Endothelial cell (in vitro differentiated cells): ENCODE measurements at regions not wholly inside any gene's neighbourhood (a gene's known extent, or its start where the extent isn't known, plus 50 kb on each side); places are given as distances from the start of the nearest gene placed in this dataset.

Source experiments
- DNase-seq: peaks from one replicate; pipeline ENCODE4 v3.0.0; 2021; ENCODE audit warnings: low spot score
- H3K27ac Mint-ChIP-seq: one replicate; pipeline ENCODE4 v1.8.0; 2021; ENCODE audit warnings: mixed read lengths, inconsistent platforms; ENCODE audit not compliant: unreplicated experiment
- H3K27me3 Mint-ChIP-seq: one replicate; pipeline ENCODE4 v1.8.0; 2021; ENCODE audit warnings: mild to moderate bottlenecking, moderate library complexity, mixed read lengths, inconsistent platforms; ENCODE audit not compliant: unreplicated experiment
- H3K36me3 Mint-ChIP-seq: one replicate; pipeline ENCODE4 v1.8.0; 2021; ENCODE audit warnings: mild to moderate bottlenecking, low read depth, mixed read lengths, inconsistent platforms; ENCODE audit not compliant: unreplicated experiment
- H3K4me1 Mint-ChIP-seq: one replicate; pipeline ENCODE4 v1.8.0; 2021; ENCODE audit warnings: mild to moderate bottlenecking, mixed read lengths, inconsistent platforms; ENCODE audit not compliant: unreplicated experiment
- H3K4me3 Mint-ChIP-seq: one replicate; pipeline ENCODE4 v1.8.0; 2021; ENCODE audit warnings: mild to moderate bottlenecking, mixed read lengths, inconsistent platforms; ENCODE audit not compliant: unreplicated experiment
- H3K9me3 Mint-ChIP-seq: one replicate; pipeline ENCODE4 v1.8.0; 2021; ENCODE audit warnings: mixed read lengths, inconsistent platforms; ENCODE audit not compliant: unreplicated experiment
- TF ChIP-seq, protein P1 (sequence below): fragments of 200-600 bp; sonication (generic); IDR thresholded peaks from one replicate; pipeline ENCODE4 v1.5.0; 2021; ENCODE audit warnings: antibody characterized with exemption; ENCODE audit not compliant: unreplicated experiment

- TF ChIP-seq, protein P1, sequence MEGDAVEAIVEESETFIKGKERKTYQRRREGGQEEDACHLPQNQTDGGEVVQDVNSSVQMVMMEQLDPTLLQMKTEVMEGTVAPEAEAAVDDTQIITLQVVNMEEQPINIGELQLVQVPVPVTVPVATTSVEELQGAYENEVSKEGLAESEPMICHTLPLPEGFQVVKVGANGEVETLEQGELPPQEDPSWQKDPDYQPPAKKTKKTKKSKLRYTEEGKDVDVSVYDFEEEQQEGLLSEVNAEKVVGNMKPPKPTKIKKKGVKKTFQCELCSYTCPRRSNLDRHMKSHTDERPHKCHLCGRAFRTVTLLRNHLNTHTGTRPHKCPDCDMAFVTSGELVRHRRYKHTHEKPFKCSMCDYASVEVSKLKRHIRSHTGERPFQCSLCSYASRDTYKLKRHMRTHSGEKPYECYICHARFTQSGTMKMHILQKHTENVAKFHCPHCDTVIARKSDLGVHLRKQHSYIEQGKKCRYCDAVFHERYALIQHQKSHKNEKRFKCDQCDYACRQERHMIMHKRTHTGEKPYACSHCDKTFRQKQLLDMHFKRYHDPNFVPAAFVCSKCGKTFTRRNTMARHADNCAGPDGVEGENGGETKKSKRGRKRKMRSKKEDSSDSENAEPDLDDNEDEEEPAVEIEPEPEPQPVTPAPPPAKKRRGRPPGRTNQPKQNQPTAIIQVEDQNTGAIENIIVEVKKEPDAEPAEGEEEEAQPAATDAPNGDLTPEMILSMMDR: no peak
- H3K36me3 Mint-ChIP-seq: no peaks in the 10 kb centered on the region
- DNase-seq: no peak
- no peak overlapping the region for H3K27ac Mint-ChIP-seq
- peaks cover 6% of the 10 kb centered on the region for H3K9me3 Mint-ChIP-seq
- H3K4me1 Mint-ChIP-seq: peaks cover 6% of the 10 kb centered on the region
- no peak overlapping the region for H3K4me3 Mint-ChIP-seq
- H3K27me3 Mint-ChIP-seq: peaks cover 6% of the 10 kb centered on the region
Observed at GRCh38 chr5:3102531-3102930, 351.1 kb upstream of the IRX2 start.

DNA sequence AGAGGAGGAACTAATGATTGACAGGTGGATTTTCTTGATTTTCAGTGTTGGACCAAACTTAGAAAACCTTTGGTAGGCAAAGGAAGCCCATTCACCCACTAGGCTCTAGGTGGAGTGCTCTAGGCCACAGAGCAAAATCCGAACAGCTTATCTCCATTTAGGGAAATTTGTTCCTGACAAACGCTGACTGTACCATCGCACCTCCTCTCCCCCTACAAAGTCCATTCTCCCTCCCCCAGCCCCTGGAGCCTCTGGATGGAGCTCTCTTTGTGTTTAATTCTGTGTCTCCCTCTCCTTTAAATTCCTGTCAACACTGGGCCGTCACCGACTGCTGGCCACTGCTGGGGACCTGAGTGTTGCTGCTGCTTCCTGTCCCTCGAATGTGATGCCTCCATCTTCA, 350.1 kb upstream of the IRX2 start:
- no peak for DNase-seq
- Mint-ChIP-seq H3K36me3 (no peaks in the 10 kb centered on the region), H3K27ac (no peak overlapping the region), H3K27me3 (peaks cover 6% of the 10 kb centered on the region), H3K4me1 (peaks cover 6% of the 10 kb centered on the region), H3K4me3 (no peak overlapping the region), H3K9me3 (peaks cover 12% of the 10 kb centered on the region)
- TF ChIP-seq, protein P1: no peak

- TF ChIP-seq, protein P1: no peak
- Mint-ChIP-seq H3K36me3 (no peaks in the 10 kb centered on the region), H3K27me3 (peaks cover 6% of the 10 kb centered on the region), H3K4me1 (peaks cover 6% of the 10 kb centered on the region), H3K27ac (no peak overlapping the region), H3K4me3 (no peak overlapping the region), H3K9me3 (peaks cover 12% of the 10 kb centered on the region)
- DNase-seq: no peak
Observed at GRCh38 chr5:3100921-3101551, 349.6 kb upstream of the IRX2 start.

DNA sequence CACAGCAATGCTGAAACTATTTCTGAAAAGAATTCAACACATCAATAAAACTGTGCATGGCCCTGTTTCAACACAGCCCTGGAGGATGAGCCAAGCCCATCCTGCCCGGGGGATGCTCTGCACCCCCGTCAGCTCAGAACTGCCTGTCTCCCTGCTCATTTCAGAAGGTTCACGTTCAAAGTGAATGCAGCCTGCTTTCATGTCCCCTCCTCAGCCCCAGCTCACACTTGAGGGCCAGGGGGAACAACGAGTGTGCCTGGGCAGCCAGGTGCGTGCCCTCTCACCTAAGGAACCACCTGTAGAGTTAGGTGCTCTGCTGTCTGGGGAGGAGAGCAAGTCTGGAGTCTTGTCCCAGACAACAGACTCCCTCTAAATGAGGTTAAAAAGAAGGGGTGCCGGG, 348.5 kb upstream of the IRX2 start:
- Mint-ChIP-seq H3K4me3 (no peak overlapping the region), H3K27me3 (peaks cover 6% of the 10 kb centered on the region), H3K36me3 (no peaks in the 10 kb centered on the region), H3K4me1 (peaks cover 6% of the 10 kb centered on the region), H3K9me3 (peaks cover 5% of the 10 kb centered on the region), H3K27ac (no peak overlapping the region)
- TF ChIP-seq, protein P1: no peak
- DNase-seq: no peak

DNA sequence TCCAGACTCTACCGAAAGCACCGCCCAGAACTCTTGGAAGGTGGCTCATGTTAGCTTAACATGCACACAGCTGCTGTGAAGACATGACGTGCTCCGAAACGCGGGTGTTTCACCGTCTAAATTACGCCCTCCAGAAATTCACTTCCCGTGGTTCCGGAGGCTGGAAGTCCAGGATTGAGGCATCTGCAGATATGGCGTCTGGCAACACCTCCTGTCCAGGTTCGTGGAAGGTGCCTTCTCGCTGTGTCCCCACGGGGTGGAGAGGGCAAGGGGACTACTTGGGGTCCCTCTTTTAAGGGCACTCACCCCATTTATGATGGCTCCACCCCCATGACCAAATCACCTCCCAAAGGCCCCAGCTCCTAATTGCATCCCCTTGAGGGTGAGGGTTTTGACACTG, 348.0 kb upstream of the IRX2 start:
- no peak overlapping the region for H3K4me3 Mint-ChIP-seq
- no peaks in the 10 kb centered on the region for H3K36me3 Mint-ChIP-seq
- peaks cover 7% of the 10 kb centered on the region for H3K27me3 Mint-ChIP-seq
- DNase-seq: no peak
- TF ChIP-seq, protein P1: no peak
- H3K27ac Mint-ChIP-seq: no peak overlapping the region
- H3K9me3 Mint-ChIP-seq: peaks cover 5% of the 10 kb centered on the region
- H3K4me1 Mint-ChIP-seq: peaks cover 3% of the 10 kb centered on the region
